Mesenchymal stem cell (in vitro differentiated cells and primary cell): ENCODE measurements at regions not wholly inside any gene's neighbourhood (a gene's known extent, or its start where the extent isn't known, plus 50 kb on each side); places are given as distances from the start of the nearest gene placed in this dataset.

Source experiments
- DNase-seq: peaks from one replicate; pipeline ENCODE4 v3.0.0-alpha.2; 2013
- H2AFZ ChIP-seq: one replicate; pipeline ENCODE4 v1.6.1; 2013; ENCODE audit warnings: low read depth, mild to moderate bottlenecking, control low read depth, inconsistent platforms, low read length, moderate library complexity
- H2AK5ac ChIP-seq: 2 replicates; pipeline ENCODE4 v1.6.1; 2013; ENCODE audit warnings: low read length, moderate library complexity, mild to moderate bottlenecking, inconsistent platforms; ENCODE audit not compliant: severe bottlenecking
- H2BK120ac ChIP-seq: one replicate; pipeline ENCODE4 v1.6.1; 2013; ENCODE audit warnings: low read depth, mild to moderate bottlenecking, inconsistent platforms, low read length, moderate library complexity
- H2BK12ac ChIP-seq, 2 experiments: one replicate each; pipeline ENCODE4 v1.6.1; 2013; ENCODE audit warnings: inconsistent platforms in 2 of 2, low read length in 2 of 2, mild to moderate bottlenecking in 2 of 2, moderate library complexity in 2 of 2, control low read depth in 1 of 2
- H2BK15ac ChIP-seq: one replicate; pipeline ENCODE4 v1.6.1; 2013; ENCODE audit warnings: mild to moderate bottlenecking, low read depth, inconsistent platforms; ENCODE audit not compliant: poor library complexity, severe bottlenecking
- H2BK5ac ChIP-seq: 2 replicates; pipeline ENCODE4 v1.6.1; 2013; ENCODE audit warnings: low read depth, mild to moderate bottlenecking, low read length, control low read depth, inconsistent platforms; ENCODE audit not compliant: poor library complexity, severe bottlenecking
- H3K14ac ChIP-seq, 2 experiments: one replicate each; pipeline ENCODE4 v1.6.1; 2013; ENCODE audit warnings: inconsistent platforms in 2 of 2, low read length in 2 of 2, control low read depth in 1 of 2, mild to moderate bottlenecking in 1 of 2, moderate library complexity in 1 of 2
- H3K18ac ChIP-seq, 2 experiments: one replicate each; pipeline ENCODE4 v1.6.1; 2013; ENCODE audit warnings: inconsistent platforms in 2 of 2, low read length in 2 of 2, control low read depth in 1 of 2, low read depth in 1 of 2, mild to moderate bottlenecking in 1 of 2
- H3K23ac ChIP-seq, 2 experiments: one replicate each; pipeline ENCODE4 v1.6.1; 2013; ENCODE audit warnings: inconsistent platforms in 2 of 2, low read length in 2 of 2, mild to moderate bottlenecking in 2 of 2, moderate library complexity in 2 of 2, control low read depth in 1 of 2
- H3K27ac ChIP-seq: 2 replicates; pipeline ENCODE4 v1.5.1; 2013; ENCODE audit warnings: mild to moderate bottlenecking, moderate library complexity, low read length, control low read depth, inconsistent platforms; ENCODE audit not compliant: poor library complexity, severe bottlenecking
- H3K27me3 ChIP-seq, 2 experiments: 2 replicates each; pipeline versions ENCODE4 v1.6.1 to v1.7.0; 2013; ENCODE audit warnings: low read length in 2 of 2, mild to moderate bottlenecking in 2 of 2, moderate library complexity in 2 of 2, control low read depth in 1 of 2, inconsistent platforms in 1 of 2; ENCODE audit not compliant: control insufficient read depth in 1 of 2, insufficient read depth in 1 of 2
- H3K36me3 ChIP-seq, 2 experiments: 2 replicates each; pipeline versions ENCODE4 v1.6.1 to v1.7.0; 2013; ENCODE audit warnings: low read length in 2 of 2, control low read depth in 1 of 2, inconsistent platforms in 1 of 2, low read depth in 1 of 2, mild to moderate bottlenecking in 1 of 2; ENCODE audit not compliant: insufficient read depth in 2 of 2, control insufficient read depth in 1 of 2
- H3K4ac ChIP-seq, 2 experiments: one replicate each; pipeline ENCODE4 v1.6.1; 2013; ENCODE audit warnings: inconsistent platforms in 2 of 2, low read length in 2 of 2, mild to moderate bottlenecking in 2 of 2, moderate library complexity in 2 of 2, control low read depth in 1 of 2, low read depth in 1 of 2
- H3K4me1 ChIP-seq: 2 replicates; pipeline ENCODE4 v1.6.1; 2013; ENCODE audit warnings: low read depth, low read length, control low read depth; ENCODE audit not compliant: control insufficient read depth, insufficient read depth
- H3K4me2 ChIP-seq: 2 replicates; pipeline ENCODE4 v1.6.1; 2013; ENCODE audit warnings: low read length, mild to moderate bottlenecking, inconsistent platforms; ENCODE audit not compliant: poor library complexity, severe bottlenecking
- H3K4me3 ChIP-seq, 2 experiments: 2 replicates each; pipeline versions ENCODE4 v1.5.1 to v1.7.0; 2013; ENCODE audit warnings: low read length in 2 of 2, mild to moderate bottlenecking in 2 of 2, control low read depth in 1 of 2, low read depth in 1 of 2; ENCODE audit not compliant: insufficient read depth in 1 of 2
- H3K79me1 ChIP-seq: replicated peaks from 2 replicates; pipeline ENCODE4 v1.6.1; 2013; ENCODE audit warnings: mild to moderate bottlenecking, control low read depth, low read length, inconsistent platforms; ENCODE audit not compliant: poor library complexity, severe bottlenecking
- H3K9ac ChIP-seq: 2 replicates; pipeline ENCODE4 v1.7.0; 2013; ENCODE audit warnings: mild to moderate bottlenecking, low read length, moderate library complexity
- H3K9me3 ChIP-seq: 2 replicates; pipeline ENCODE4 v1.7.0; 2013; ENCODE audit warnings: mild to moderate bottlenecking, low read length; ENCODE audit not compliant: control insufficient read depth
- H4K8ac ChIP-seq: one replicate; pipeline ENCODE4 v1.6.1; 2013; ENCODE audit warnings: inconsistent platforms, mild to moderate bottlenecking, low read length, moderate library complexity
- H4K91ac ChIP-seq: one replicate; pipeline ENCODE4 v1.6.1; 2013; ENCODE audit warnings: mild to moderate bottlenecking, low read length, inconsistent platforms
- WGBS: methylation state at CpG from one replicate; pipeline ENCODE4 v1.1.7; 2013; ENCODE audit warnings: mixed read lengths; 5-methylcytosine and 5-hydroxymethylcytosine counted together

DNA sequence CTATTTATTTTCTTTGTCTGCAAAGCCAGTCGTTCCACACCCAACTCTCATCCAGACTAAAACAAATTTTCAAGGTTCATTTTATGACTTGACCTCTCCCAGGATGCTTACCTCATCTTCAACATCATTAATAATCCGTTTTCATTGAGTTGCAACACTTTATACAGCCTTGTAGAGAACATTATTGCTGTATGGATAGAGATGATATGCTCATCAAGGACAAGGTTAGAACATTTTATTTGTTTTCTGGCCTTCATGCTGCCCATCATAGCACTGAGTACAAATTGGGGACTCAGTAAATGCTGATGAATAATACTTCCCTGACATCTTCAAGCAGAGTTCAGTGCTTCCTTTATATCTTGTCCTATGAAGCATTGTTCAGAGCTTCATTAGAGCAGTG lies 120.2 kb downstream of the OXSM start:
- Histone ChIP-seq H2BK120ac (no peak overlapping the region), H3K18ac (no peak overlapping the region), H3K9ac (no peak overlapping the region), H3K4me2 (no peak overlapping the region), H3K27me3 (no peaks in the 10 kb centered on the region), H2BK5ac (no peak overlapping the region), H3K9me3 (no peaks in the 10 kb centered on the region), H2BK12ac (no peak overlapping the region), H3K36me3 (no peaks in the 10 kb centered on the region), H3K4ac (no peak overlapping the region), H3K27ac (no peak overlapping the region), H3K23ac (no peak overlapping the region), H2BK15ac (no peak overlapping the region), H3K4me3 (no peak overlapping the region), H3K14ac (no peak overlapping the region), H3K4me1 (no peaks in the 10 kb centered on the region), H2AK5ac (no peak overlapping the region), H3K79me1 (no peaks in the 10 kb centered on the region), H4K91ac (no peak overlapping the region), H4K8ac (no peak overlapping the region), H2AFZ (no peak overlapping the region)
- DNase-seq, result no peak
- WGBS, result 67% methylated on average over 1 of the region's 2 CpGs

DNA sequence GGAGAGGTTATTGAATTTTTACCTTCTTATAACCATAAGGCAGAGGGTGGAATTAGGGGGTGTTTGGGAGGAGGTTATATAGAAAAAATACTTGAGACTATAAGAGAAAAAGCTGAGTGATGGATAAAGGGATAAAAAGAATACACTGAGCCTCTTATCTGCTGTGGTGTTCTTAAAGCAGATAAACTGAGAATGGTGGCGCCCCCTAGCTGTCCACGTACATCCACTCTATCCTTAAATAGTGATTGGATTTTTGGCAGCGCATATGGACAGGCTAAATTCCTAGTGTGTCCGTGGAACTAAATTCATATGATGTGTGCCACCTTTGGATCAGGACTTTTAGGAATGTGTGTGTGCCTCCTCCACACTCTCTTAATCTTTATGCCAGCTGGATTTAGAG lies 121.1 kb downstream of the OXSM start:
- H2AK5ac ChIP-seq, result no peak overlapping the region
- no peak overlapping the region for H3K27ac ChIP-seq
- H4K8ac ChIP-seq, result no peak overlapping the region
- H3K4me3 ChIP-seq, result no peak overlapping the region
- H3K36me3 ChIP-seq, result no peaks in the 10 kb centered on the region
- no peaks in the 10 kb centered on the region for H3K4me1 ChIP-seq
- no peak overlapping the region for H3K23ac ChIP-seq
- no peak overlapping the region for H2BK12ac ChIP-seq
- no peak overlapping the region for H3K18ac ChIP-seq
- H3K9me3 ChIP-seq, result no peaks in the 10 kb centered on the region
- no peak overlapping the region for H2AFZ ChIP-seq
- H2BK120ac ChIP-seq, result no peak overlapping the region
- H3K79me1 ChIP-seq, result no peaks in the 10 kb centered on the region
- DNase-seq, result peak; percentile 6
- no peak overlapping the region for H3K4me2 ChIP-seq
- no peak overlapping the region for H2BK5ac ChIP-seq
- no peaks in the 10 kb centered on the region for H3K27me3 ChIP-seq
- no peak overlapping the region for H3K9ac ChIP-seq
- no peak overlapping the region for H4K91ac ChIP-seq
- no peak overlapping the region for H3K14ac ChIP-seq
- no peak overlapping the region for H3K4ac ChIP-seq
- WGBS, result 17% methylated on average over 2 of the region's 4 CpGs
- H2BK15ac ChIP-seq, result no peak overlapping the region

DNA sequence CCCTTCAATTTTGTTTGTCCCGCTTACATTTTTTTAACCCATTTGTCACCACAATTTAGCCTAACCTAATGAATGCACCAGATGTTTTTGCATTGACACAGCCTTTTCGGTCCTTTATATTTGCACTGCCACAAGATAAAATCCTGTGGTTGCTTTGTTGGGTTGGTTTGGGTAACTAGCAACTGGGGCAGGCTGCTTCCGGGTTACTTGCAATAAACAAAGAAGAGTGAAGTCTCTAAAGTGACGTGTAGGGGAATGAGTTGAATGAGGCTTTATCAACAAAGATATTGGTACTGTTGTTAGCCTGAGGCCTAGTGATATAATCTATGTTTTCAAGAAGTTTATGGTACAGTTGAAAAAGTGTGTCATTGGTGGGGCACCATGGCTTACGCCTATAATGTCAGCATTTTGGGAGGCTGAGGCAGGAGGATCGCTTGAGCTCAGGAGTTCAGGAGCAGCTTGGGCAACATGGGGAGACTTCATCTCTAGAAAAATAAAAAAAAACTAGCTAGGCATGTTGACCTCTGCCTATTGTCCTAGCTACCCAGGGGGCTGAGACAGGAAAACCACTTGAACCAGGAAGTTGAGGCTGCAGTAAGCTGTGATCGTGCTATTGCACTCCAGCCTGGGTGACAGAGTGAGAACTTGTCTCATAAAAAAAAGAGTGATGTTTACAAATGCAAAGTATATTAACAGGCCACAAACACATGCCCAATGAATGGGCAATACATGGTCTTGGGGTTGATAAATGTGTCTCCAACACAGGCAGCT lies 121.8 kb downstream of the OXSM start:
- Histone ChIP-seq H2BK12ac (no peak overlapping the region), H3K4me1 (no peaks in the 10 kb centered on the region), H2BK5ac (no peak overlapping the region), H3K9me3 (no peaks in the 10 kb centered on the region), H3K4ac (no peak overlapping the region), H3K14ac (no peak overlapping the region), H3K4me3 (no peak overlapping the region), H3K4me2 (no peak overlapping the region), H2AFZ (no peak overlapping the region), H3K9ac (no peak overlapping the region), H3K27me3 (no peaks in the 10 kb centered on the region), H2BK15ac (no peak overlapping the region), H3K36me3 (no peaks in the 10 kb centered on the region), H4K8ac (no peak overlapping the region), H3K27ac (no peak overlapping the region), H2BK120ac (no peak overlapping the region), H3K18ac (no peak overlapping the region), H3K23ac (no peak overlapping the region), H2AK5ac (no peak overlapping the region), H4K91ac (no peak overlapping the region), H3K79me1 (no peaks in the 10 kb centered on the region)
- WGBS, result 87% methylated on average over 7 of the region's 7 CpGs
- DNase-seq, result no peak

DNA sequence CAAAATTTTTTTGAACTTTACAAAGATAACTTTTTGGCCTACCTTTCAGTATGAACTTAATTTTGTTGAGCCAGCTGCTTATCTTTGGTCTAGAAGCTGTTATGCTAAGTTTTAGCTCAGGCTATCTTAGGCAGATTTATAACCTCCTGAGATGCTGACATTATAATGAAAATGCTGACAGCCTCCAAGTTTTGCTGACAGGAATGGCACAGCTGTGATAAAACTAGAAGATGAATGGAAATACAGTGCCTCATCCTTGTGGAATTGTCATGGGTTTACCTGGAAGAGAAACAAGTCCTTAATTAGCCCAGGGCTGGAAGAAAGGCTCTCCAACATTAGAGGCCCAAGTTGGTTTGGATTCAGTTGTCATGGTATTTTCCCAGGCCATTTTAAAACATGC lies 123.3 kb downstream of the OXSM start:
- Histone ChIP-seq H3K27ac (no peak overlapping the region), H3K79me1 (no peaks in the 10 kb centered on the region)

More for the DNA sequence above, 123.3 kb downstream of the OXSM start:
- no peak overlapping the region for H2BK5ac ChIP-seq
- H3K18ac ChIP-seq, result no peak overlapping the region
- DNase-seq, result no peak
- H3K23ac ChIP-seq, result no peak overlapping the region
- no peaks in the 10 kb centered on the region for H3K27me3 ChIP-seq
- no peak overlapping the region for H4K91ac ChIP-seq
- no peak overlapping the region for H4K8ac ChIP-seq
- no peak overlapping the region for H2BK120ac ChIP-seq
- no peaks in the 10 kb centered on the region for H3K36me3 ChIP-seq
- no peak overlapping the region for H2BK12ac ChIP-seq
- no peaks in the 10 kb centered on the region for H3K4me1 ChIP-seq
- no peak overlapping the region for H2AK5ac ChIP-seq
- H2BK15ac ChIP-seq, result no peak overlapping the region
- no peak overlapping the region for H3K4ac ChIP-seq
- H3K9ac ChIP-seq, result no peak overlapping the region
- H3K9me3 ChIP-seq, result peaks cover 5% of the 10 kb centered on the region
- no peak overlapping the region for H2AFZ ChIP-seq
- H3K4me3 ChIP-seq, result no peak overlapping the region
- H3K4me2 ChIP-seq, result no peak overlapping the region
- no peak overlapping the region for H3K14ac ChIP-seq
